ENCODE measurements at regions not wholly inside any gene's neighbourhood (a gene's known extent, or its start where the extent isn't known, plus 50 kb on each side); places are given as distances from the start of the nearest gene placed in this dataset.

GRCh38 chr1:78359666-78360065, 131.1 kb upstream of the PTGFR start:
- Mint-ChIP-seq H3K4me1 (no peaks in the 10 kb centered on the region), H3K4me3 (no peak overlapping the region), H3K27ac (no peak overlapping the region), H3K27me3 (ENCODE audit: insufficient read depth, low read depth) (no peaks in the 10 kb centered on the region), H3K36me3 (no peaks in the 10 kb centered on the region), H3K9me3 (no peaks in the 10 kb centered on the region)
- Histone ChIP-seq H3K9me3 (ENCODE audit: low read depth) (no peaks in the 10 kb centered on the region), H2AFZ (replicated peaks) (no peak overlapping the region), H3K36me3 (no peaks in the 10 kb centered on the region), H3K4me2 (no peak overlapping the region), H3K4me1 (no peaks in the 10 kb centered on the region), H3F3A (ENCODE audit: low read depth) (no peaks in the 10 kb centered on the region), H3K4me3 (no peak overlapping the region), H3K27ac (no peak overlapping the region), H3K9ac (no peak overlapping the region), H3K79me2 (ENCODE audit: low read depth) (no peaks in the 10 kb centered on the region), H4K20me1 (ENCODE audit: low read depth) (no peaks in the 10 kb centered on the region), H3K27me3 (no peaks in the 10 kb centered on the region)
- TF ChIP-seq CTCF (IDR thresholded peaks at IDR 0.05), result no peak
- no peak for TF ChIP-seq EZH2 (IDR thresholded peaks at IDR 0.05)
- no peak for TF ChIP-seq EZH2phosphoT487 (IDR thresholded peaks at IDR 0.05)
- DNase-seq (ENCODE audit: low spot score), result no peak

GRCh38 chr1:78360584-78360983, 130.2 kb upstream of the PTGFR start:
- Histone ChIP-seq H3K36me3 (no peaks in the 10 kb centered on the region), H3K9ac (no peak overlapping the region), H3K27me3 (no peaks in the 10 kb centered on the region), H3F3A (ENCODE audit: low read depth) (no peaks in the 10 kb centered on the region), H3K4me3 (no peak overlapping the region), H3K4me2 (no peak overlapping the region), H3K27ac (no peak overlapping the region), H2AFZ (replicated peaks) (no peak overlapping the region), H3K9me3 (ENCODE audit: low read depth) (no peaks in the 10 kb centered on the region), H4K20me1 (ENCODE audit: low read depth) (no peaks in the 10 kb centered on the region), H3K4me1 (no peaks in the 10 kb centered on the region), H3K79me2 (ENCODE audit: low read depth) (no peaks in the 10 kb centered on the region)
- no peak for DNase-seq (ENCODE audit: low spot score)
- Mint-ChIP-seq H3K36me3 (no peaks in the 10 kb centered on the region), H3K27me3 (ENCODE audit: insufficient read depth, low read depth) (no peaks in the 10 kb centered on the region), H3K9me3 (no peaks in the 10 kb centered on the region), H3K4me1 (no peaks in the 10 kb centered on the region), H3K27ac (no peak overlapping the region), H3K4me3 (no peak overlapping the region)
- no peak for TF ChIP-seq CTCF (IDR thresholded peaks at IDR 0.05)
- TF ChIP-seq EZH2phosphoT487 (IDR thresholded peaks at IDR 0.05), result no peak
- no peak for TF ChIP-seq EZH2 (IDR thresholded peaks at IDR 0.05)

GRCh38 chr1:78367700-78368099, 123.1 kb upstream of the PTGFR start:
- H3K9me3 Mint-ChIP-seq, result no peaks in the 10 kb centered on the region
- H3K4me1 ChIP-seq, result no peaks in the 10 kb centered on the region
- H3K27me3 Mint-ChIP-seq (ENCODE audit: insufficient read depth, low read depth), result no peaks in the 10 kb centered on the region
- H3K9ac ChIP-seq, result no peak overlapping the region
- H3K79me2 ChIP-seq (ENCODE audit: low read depth), result no peaks in the 10 kb centered on the region
- no peak for DNase-seq (ENCODE audit: low spot score)
- H4K20me1 ChIP-seq (ENCODE audit: low read depth), result no peaks in the 10 kb centered on the region
- no peaks in the 10 kb centered on the region for H3K9me3 ChIP-seq (ENCODE audit: low read depth)
- H3K27ac ChIP-seq, result no peak overlapping the region
- no peaks in the 10 kb centered on the region for H3F3A ChIP-seq (ENCODE audit: low read depth)
- no peak for TF ChIP-seq EZH2phosphoT487 (IDR thresholded peaks at IDR 0.05)
- TF ChIP-seq CTCF (IDR thresholded peaks at IDR 0.05), result no peak
- TF ChIP-seq EZH2 (IDR thresholded peaks at IDR 0.05), result no peak
- H3K4me1 Mint-ChIP-seq, result no peaks in the 10 kb centered on the region
- no peak overlapping the region for H3K4me3 ChIP-seq
- H3K27ac Mint-ChIP-seq, result no peak overlapping the region
- no peaks in the 10 kb centered on the region for H3K27me3 ChIP-seq
- H2AFZ ChIP-seq (replicated peaks), result no peak overlapping the region
- H3K4me2 ChIP-seq, result no peak overlapping the region
- no peaks in the 10 kb centered on the region for H3K36me3 Mint-ChIP-seq
- H3K4me3 Mint-ChIP-seq, result no peak overlapping the region
- H3K36me3 ChIP-seq, result no peaks in the 10 kb centered on the region

- no peaks in the 10 kb centered on the region for H3K36me3 ChIP-seq
- no peak overlapping the region for H3K9ac ChIP-seq
- Mint-ChIP-seq H3K4me1 (no peaks in the 10 kb centered on the region), H3K4me3 (no peak overlapping the region), H3K27me3 (ENCODE audit: insufficient read depth, low read depth) (no peaks in the 10 kb centered on the region), H3K36me3 (no peaks in the 10 kb centered on the region), H3K27ac (no peak overlapping the region), H3K9me3 (no peaks in the 10 kb centered on the region)
- H4K20me1 ChIP-seq (ENCODE audit: low read depth), result no peaks in the 10 kb centered on the region
- H3K4me1 ChIP-seq, result no peaks in the 10 kb centered on the region
- TF ChIP-seq CTCF (IDR thresholded peaks at IDR 0.05), result no peak
- no peak for TF ChIP-seq EZH2phosphoT487 (IDR thresholded peaks at IDR 0.05)
- no peak for TF ChIP-seq EZH2 (IDR thresholded peaks at IDR 0.05)
- no peaks in the 10 kb centered on the region for H3K79me2 ChIP-seq (ENCODE audit: low read depth)
- no peaks in the 10 kb centered on the region for H3F3A ChIP-seq (ENCODE audit: low read depth)
- no peak overlapping the region for H2AFZ ChIP-seq (replicated peaks)
- H3K4me3 ChIP-seq, result no peak overlapping the region
- no peak overlapping the region for H3K27ac ChIP-seq
- no peak overlapping the region for H3K4me2 ChIP-seq
- no peaks in the 10 kb centered on the region for H3K9me3 ChIP-seq (ENCODE audit: low read depth)
- DNase-seq (ENCODE audit: low spot score), result no peak
- no peaks in the 10 kb centered on the region for H3K27me3 ChIP-seq
Observed at GRCh38 chr1:78369546-78369945, 121.2 kb upstream of the PTGFR start.
